IMR-90 (cell line): ENCODE measurements at regions not wholly inside any gene's neighbourhood (a gene's known extent, or its start where the extent isn't known, plus 50 kb on each side); places are given as distances from the start of the nearest gene placed in this dataset.

ENCODE experiments used
- ATAC-seq: fragments of 200-7000 bp; cut with Tn5 transposase; 2 replicates; pipeline ENCODE4 v1.9.1; 2020; ENCODE audit warnings: low read depth, mild to moderate bottlenecking, moderate library complexity
- BruUV-seq: library from RNA; stranded (reverse); fragments of 400-500 nt; replicated peaks from 2 replicates; lab custom pipeline; 2021; lab: Mats Ljungman, UMichigan
- CTCF ChIA-PET: fragments of 300-600 bp; formaldehyde crosslinking; extraction: SDS; loops from one replicate; lab custom pipeline; 2021; ENCODE audit warnings: antibody characterized with exemption; lab: Yijun Ruan, JAX
- POLR2A ChIA-PET: fragments of 300-600 bp; sonication (Branson Sonifier 250); formaldehyde crosslinking; loops from one replicate; lab custom pipeline; 2022; ENCODE audit warnings: antibody characterized with exemption; ENCODE audit not compliant: unreplicated experiment; lab: Charles Lee
- DNase-seq: peaks from one replicate; pipeline ENCODE4 v3.0.0; 2013
- H2AFZ ChIP-seq: replicated peaks from 2 replicates; pipeline ENCODE3; 2013; ENCODE audit warnings: low read length, mild to moderate bottlenecking; ENCODE audit not compliant: poor library complexity
- H2AK5ac ChIP-seq: 2 replicates; pipeline ENCODE4 v1.6.1; 2013; ENCODE audit warnings: low read depth, low read length, inconsistent platforms
- H2AK9ac ChIP-seq: replicated peaks from 2 replicates; pipeline ENCODE3; 2013; ENCODE audit warnings: mild to moderate bottlenecking, low read depth, low read length, moderate library complexity; ENCODE audit not compliant: poor library complexity
- H2BK120ac ChIP-seq: 2 replicates; pipeline ENCODE4 v1.6.1; 2013; ENCODE audit warnings: low read depth, low read length, inconsistent platforms
- H2BK15ac ChIP-seq: 3 replicates; pipeline ENCODE4 v1.6.1; 2013; ENCODE audit warnings: low read depth, low read length, inconsistent platforms
- H2BK20ac ChIP-seq: 2 replicates; pipeline ENCODE4 v1.6.1; 2013; ENCODE audit warnings: low read depth, mild to moderate bottlenecking, inconsistent platforms, low read length, moderate library complexity
- H2BK5ac ChIP-seq: 2 replicates; pipeline ENCODE4 v1.6.1; 2013; ENCODE audit warnings: mild to moderate bottlenecking, low read depth, low read length, inconsistent platforms; ENCODE audit not compliant: poor library complexity, severe bottlenecking
- H3K14ac ChIP-seq: replicated peaks from 2 replicates; pipeline ENCODE4 v1.6.1; 2013; ENCODE audit warnings: low read depth, low read length, inconsistent platforms
- H3K18ac ChIP-seq: 2 replicates; pipeline ENCODE4 v1.6.1; 2013; ENCODE audit warnings: low read depth, low read length, control low read depth
- H3K23ac ChIP-seq: 2 replicates; pipeline ENCODE4 v1.6.1; 2013; ENCODE audit warnings: low read depth, low read length, inconsistent platforms
- H3K27ac ChIP-seq: 2 replicates; pipeline ENCODE4 v1.5.1; 2013; ENCODE audit warnings: mild to moderate bottlenecking, control low read depth, low read length; ENCODE audit not compliant: insufficient read depth
- H3K27me3 ChIP-seq: 2 replicates; pipeline ENCODE4 v1.6.1; 2013; ENCODE audit warnings: low read length; ENCODE audit not compliant: control insufficient read depth, insufficient read depth
- H3K36me3 ChIP-seq: 2 replicates; pipeline ENCODE4 v1.6.1; 2013; ENCODE audit warnings: low read length, mixed read lengths; ENCODE audit not compliant: control insufficient read depth, insufficient read depth
- H3K4ac ChIP-seq: 2 replicates; pipeline ENCODE4 v1.6.1; 2013; ENCODE audit warnings: low read depth, low read length, inconsistent platforms
- H3K4me1 ChIP-seq: 2 replicates; pipeline ENCODE4 v1.6.1; 2013; ENCODE audit warnings: low read length, mixed read lengths; ENCODE audit not compliant: control insufficient read depth, insufficient read depth
- H3K4me2 ChIP-seq: 2 replicates; pipeline ENCODE4 v1.6.1; 2013; ENCODE audit warnings: low read depth, mild to moderate bottlenecking, control low read depth, low read length, moderate library complexity
- H3K4me3 ChIP-seq: 2 replicates; pipeline ENCODE4 v1.5.1; 2013; ENCODE audit warnings: low read depth, mild to moderate bottlenecking, control low read depth, low read length, moderate library complexity; ENCODE audit not compliant: insufficient read depth
- H3K56ac ChIP-seq: 2 replicates; pipeline ENCODE4 v1.6.1; 2013; ENCODE audit warnings: low read length, inconsistent platforms; ENCODE audit not compliant: insufficient read depth; ENCODE audit errors: extremely low read depth
- H3K79me1 ChIP-seq, 2 experiments: 2 replicates each; pipeline ENCODE4 v1.6.1; 2013; ENCODE audit warnings: low read length in 2 of 2, inconsistent platforms in 1 of 2, low read depth in 1 of 2
- H3K9ac ChIP-seq: 2 replicates; pipeline ENCODE4 v1.6.1; 2013; ENCODE audit warnings: low read depth, low read length, control low read depth
- H3K9me1 ChIP-seq: 2 replicates; pipeline ENCODE4 v1.6.1; 2013; ENCODE audit warnings: low read length, inconsistent platforms; ENCODE audit not compliant: insufficient read depth
- H3K9me3 ChIP-seq: 2 replicates; pipeline ENCODE4 v1.6.1; 2013; ENCODE audit warnings: low read length; ENCODE audit not compliant: control insufficient read depth, insufficient read depth
- H4K20me1 ChIP-seq: 2 replicates; pipeline ENCODE4 v1.6.1; 2013; ENCODE audit warnings: low read length, inconsistent platforms; ENCODE audit not compliant: insufficient read depth
- H4K5ac ChIP-seq: 2 replicates; pipeline ENCODE4 v1.6.1; 2013; ENCODE audit warnings: mild to moderate bottlenecking, low read depth, low read length, control low read depth
- H4K8ac ChIP-seq, 2 experiments: 2 replicates each; pipeline ENCODE4 v1.6.1; 2013; ENCODE audit warnings: low read depth in 2 of 2, low read length in 2 of 2, control low read depth in 1 of 2, inconsistent platforms in 1 of 2
- H4K91ac ChIP-seq: 2 replicates; pipeline ENCODE4 v1.6.1; 2013; ENCODE audit warnings: low read depth, low read length, inconsistent platforms; ENCODE audit not compliant: insufficient read depth
- CEBPB ChIP-seq: IDR thresholded peaks from 2 replicates; pipeline ENCODE4 v1.6.1; 2012; ENCODE audit warnings: low read depth, low read length, improper control_type of control experiment
- FOS ChIP-seq: fragments of 150-350 bp; IDR thresholded peaks from 2 replicates; pipeline ENCODE4 v1.6.1; 2016; ENCODE audit warnings: low read depth, low read length
- MAZ ChIP-seq: IDR thresholded peaks from 2 replicates; pipeline ENCODE4 v1.6.1; 2012; ENCODE audit warnings: low read depth, mild to moderate bottlenecking, low read length, improper control_type of control experiment, moderate library complexity, borderline replicate concordance
- RAD21 ChIP-seq: IDR thresholded peaks from 2 replicates; pipeline ENCODE4 v1.6.1; 2012; ENCODE audit warnings: low read length, improper control_type of control experiment
- RCOR1 ChIP-seq: IDR thresholded peaks from 2 replicates; pipeline ENCODE4 v1.6.1; 2012; ENCODE audit warnings: mild to moderate bottlenecking, low read length, improper control_type of control experiment; ENCODE audit not compliant: insufficient replicate concordance
- WGBS, 2 experiments: methylation state at CpG; one replicate each; pipeline versions ENCODE4 v1.1.5 to v1.1.7; 2013; ENCODE audit warnings: missing lambda C conversion rate in 2 of 2; ENCODE audit not compliant: insufficient read length in 1 of 2; ENCODE audit errors: extremely low coverage in 2 of 2; 5-methylcytosine and 5-hydroxymethylcytosine counted together
- dilution Hi-C: fragments of 300-500 bp; cut with HindIII; formaldehyde crosslinking; loops from one replicate; pipeline ENCODE4 v1.14.3; 2018; ENCODE audit warnings: low sequenced_read_pairs; ENCODE audit not compliant: unreplicated experiment
- in situ Hi-C: fragments of 300-500 bp; cut with MboI; formaldehyde crosslinking; loops from 3 replicates; pipeline ENCODE4 v1.14.3; 2019; ENCODE audit warnings: low sequenced_read_pairs, inconsistent platforms, mixed read lengths
- intact Hi-C: fragments of 100-400 bp; cut with micrococcal nuclease; formaldehyde crosslinking; loops from 2 replicates; pipeline ENCODE4 v1.10.0; 2022
- TF ChIP-seq, protein P1 (sequence below): fragments of 150-350 bp; IDR thresholded peaks from 2 replicates; pipeline ENCODE4 v1.6.1; 2016; ENCODE audit warnings: low read depth, mild to moderate bottlenecking, low read length, moderate library complexity, borderline replicate concordance
- TF ChIP-seq, protein P2 (sequence below): fragments of 150-350 bp; IDR thresholded peaks from 2 replicates; pipeline ENCODE4 v1.6.1; 2017; ENCODE audit warnings: mild to moderate bottlenecking, antibody characterized with exemption, low read length, low read depth

DNA sequence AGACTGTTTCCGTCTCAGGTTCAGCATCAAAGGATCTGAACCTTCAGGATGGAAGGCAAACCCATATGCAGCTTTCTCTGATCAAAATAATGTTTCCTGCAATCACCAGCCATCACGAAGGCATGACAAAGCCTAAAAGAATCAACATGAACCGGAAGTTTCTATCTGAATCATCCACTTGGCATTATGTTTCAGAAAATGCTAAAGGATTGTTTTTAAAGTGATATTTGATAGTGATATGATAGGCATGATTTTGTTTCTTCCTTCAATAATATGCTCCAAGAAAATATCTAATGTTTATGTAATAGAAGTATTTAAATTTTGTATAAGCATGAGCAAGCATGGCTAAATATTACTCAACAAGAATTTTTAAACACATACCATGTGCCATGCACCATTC is 219.6 kb downstream of the PLK2 start:
- peak overlapping the region; percentile 19; the same call in 1 of the 2 replicates for H3K4ac ChIP-seq
- in situ Hi-C loops = no loop called here
- H2AK9ac ChIP-seq = no peak overlapping the region
- no peak overlapping the region for H4K5ac ChIP-seq
- H3K4me1 ChIP-seq = peaks cover 4% of the 10 kb centered on the region
- TF ChIP-seq MAZ (no peak), RAD21 (0 out of 2 replicates have a peak, but pooled peaks have one; percentile 7), RCOR1 (no peak), FOS (0 out of 2 replicates have a peak, but pooled peaks have one; percentile 19), CEBPB (peak; percentile 43; the same call in 1 of the 2 replicates)
- TF ChIP-seq, protein P1, sequence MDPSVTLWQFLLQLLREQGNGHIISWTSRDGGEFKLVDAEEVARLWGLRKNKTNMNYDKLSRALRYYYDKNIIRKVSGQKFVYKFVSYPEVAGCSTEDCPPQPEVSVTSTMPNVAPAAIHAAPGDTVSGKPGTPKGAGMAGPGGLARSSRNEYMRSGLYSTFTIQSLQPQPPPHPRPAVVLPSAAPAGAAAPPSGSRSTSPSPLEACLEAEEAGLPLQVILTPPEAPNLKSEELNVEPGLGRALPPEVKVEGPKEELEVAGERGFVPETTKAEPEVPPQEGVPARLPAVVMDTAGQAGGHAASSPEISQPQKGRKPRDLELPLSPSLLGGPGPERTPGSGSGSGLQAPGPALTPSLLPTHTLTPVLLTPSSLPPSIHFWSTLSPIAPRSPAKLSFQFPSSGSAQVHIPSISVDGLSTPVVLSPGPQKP = no peak
- TF ChIP-seq, protein P2, sequence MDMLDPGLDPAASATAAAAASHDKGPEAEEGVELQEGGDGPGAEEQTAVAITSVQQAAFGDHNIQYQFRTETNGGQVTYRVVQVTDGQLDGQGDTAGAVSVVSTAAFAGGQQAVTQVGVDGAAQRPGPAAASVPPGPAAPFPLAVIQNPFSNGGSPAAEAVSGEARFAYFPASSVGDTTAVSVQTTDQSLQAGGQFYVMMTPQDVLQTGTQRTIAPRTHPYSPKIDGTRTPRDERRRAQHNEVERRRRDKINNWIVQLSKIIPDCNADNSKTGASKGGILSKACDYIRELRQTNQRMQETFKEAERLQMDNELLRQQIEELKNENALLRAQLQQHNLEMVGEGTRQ = no peak
- H3K56ac ChIP-seq = no peak overlapping the region; the same call in 1 of the 2 replicates
- no peak overlapping the region for H3K14ac ChIP-seq
- intact Hi-C loops = loop anchor here (5.0 kb wide), 1 partner anchor 217 kb away; no protein-coding TSS in a partner anchor
- CTCF ChIA-PET = interaction anchor here (0.8 kb wide), 1 partner anchor 9 kb away, joined by 3 read pairs; no protein-coding TSS in a partner anchor
- H4K20me1 ChIP-seq = no peaks in the 10 kb centered on the region
- no peak overlapping the region for H2AFZ ChIP-seq
- no peaks in the 10 kb centered on the region for H3K27me3 ChIP-seq
- peaks cover 3% of the 10 kb centered on the region for H3K9me1 ChIP-seq
- H2AK5ac ChIP-seq = no peak overlapping the region
- H3K4me3 ChIP-seq = no peak overlapping the region
- no peak overlapping the region for H4K91ac ChIP-seq
- ATAC-seq = peak; percentile 81
- dilution Hi-C loops = no loop called here
- H3K79me1 ChIP-seq = no peaks in the 10 kb centered on the region
- no CpG with 5 or more reads among the region's 3 CpGs for WGBS, 2 experiments
- peak overlapping the region; percentile 51; the same call in 1 of the 2 replicates for H3K18ac ChIP-seq
- H2BK20ac ChIP-seq = peak overlapping the region; percentile 74
- H2BK5ac ChIP-seq = peak overlapping the region; percentile 69
- no peaks in the 10 kb centered on the region for H3K36me3 ChIP-seq
- peak overlapping the region; percentile 50; the same call in 1 of the 2 replicates for H3K27ac ChIP-seq
- H3K9me3 ChIP-seq = no peaks in the 10 kb centered on the region
- peak overlapping the region; percentile 17; the same call in 1 of the 2 replicates for H3K4me2 ChIP-seq
- peak overlapping the region; percentile 3; the same call in 1 of the 3 replicates for H2BK15ac ChIP-seq
- no TSS peak for BruUV-seq
- POLR2A ChIA-PET = no interaction called here
- no peak overlapping the region for H3K9ac ChIP-seq
- no peak overlapping the region for H3K23ac ChIP-seq
- peak overlapping the region; percentile 0 to 48; a peak in 2 of 4 replicates for H4K8ac ChIP-seq
- peak overlapping the region; percentile 65 for H2BK120ac ChIP-seq
- DNase-seq = peak; percentile 87
